RWPE1 (cell line): ENCODE measurements at regions not wholly inside any gene's neighbourhood (a gene's known extent, or its start where the extent isn't known, plus 50 kb on each side); places are given as distances from the start of the nearest gene placed in this dataset.

Experiments used
- CTCF ChIA-PET: fragments of 350-600 bp; sonication (Branson Sonifier 250); formaldehyde crosslinking; extraction: SDS; loops from one replicate; lab custom pipeline; 2021; lab: Yijun Ruan, JAX
- POLR2A ChIA-PET: fragments of 400-600 bp; formaldehyde crosslinking; extraction: SDS; loops from one replicate; lab custom pipeline; 2020; ENCODE audit warnings: antibody characterized with exemption; ENCODE audit not compliant: low non-redundant PET; lab: Yijun Ruan, JAX
- DNase-seq: peaks from one replicate; pipeline ENCODE4 v3.0.0; 2012; ENCODE audit warnings: low spot score
- H3K27ac ChIP-seq: fragments of 450-650 bp; 2 replicates; pipeline ENCODE4 v1.5.1; 2017
- CTCF ChIP-seq: fragments of 450-650 bp; conservative IDR thresholded peaks from 2 replicates; pipeline ENCODE4 v1.5.1; 2017; ENCODE audit warnings: low read depth, mild to moderate bottlenecking

DNA sequence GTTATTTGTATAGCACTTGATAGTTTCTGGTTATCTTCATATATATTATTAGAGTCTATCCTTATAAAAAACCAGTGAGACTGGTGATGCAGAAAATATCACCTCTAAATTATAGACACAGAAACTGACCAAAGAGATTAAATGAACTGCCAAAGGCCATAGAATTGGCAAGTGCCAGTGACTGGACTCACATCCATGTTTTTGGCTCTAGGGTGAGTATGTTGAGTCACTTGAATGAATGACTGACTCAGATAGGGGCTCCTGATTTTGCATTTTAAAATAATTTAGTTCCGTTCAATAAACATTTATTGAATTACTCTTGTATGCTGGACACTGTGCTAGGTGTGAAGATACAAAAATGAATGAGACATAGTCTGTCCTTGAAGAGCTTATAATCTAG is 70.7 kb downstream of the NR2F1 start:
- no peak overlapping the region for H3K27ac ChIP-seq
- no peak for TF ChIP-seq CTCF
- no peak for DNase-seq
- POLR2A ChIA-PET = no interaction called here
- CTCF ChIA-PET = no interaction called here

GRCh38 chr5:93649234-93649900 is 66.3 kb downstream of the NR2F1 start:
- ChIA-PET CTCF (interaction anchor here (0.6 kb wide), 1 partner anchor 1194 kb away, joined by 4 read pairs; no protein-coding TSS in a partner anchor), POLR2A (no interaction called here)
- no peak for DNase-seq
- H3K27ac ChIP-seq = no peak overlapping the region
- no peak for TF ChIP-seq CTCF

DNA sequence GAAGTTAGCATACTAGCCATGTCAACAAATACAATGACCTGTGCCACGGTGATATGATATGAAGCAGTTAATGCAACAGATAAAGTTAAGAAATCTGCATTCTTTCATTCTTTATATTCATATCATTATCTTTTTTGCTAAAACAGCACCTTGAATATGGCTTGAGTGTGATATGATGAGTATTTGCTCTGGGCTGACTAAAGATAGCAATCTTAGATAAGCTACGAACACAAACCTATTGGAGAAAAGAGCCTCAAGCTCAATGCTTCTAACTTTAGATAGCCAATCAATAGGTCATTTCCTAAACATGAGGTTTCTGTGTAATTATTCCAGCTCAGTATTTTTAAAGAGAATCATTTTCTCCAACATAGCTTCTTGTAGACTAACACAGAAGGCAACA is 61.7 kb downstream of the NR2F1 start:
- DNase-seq = no peak
- ChIA-PET CTCF (no interaction called here), POLR2A (no interaction called here)
- no peak overlapping the region for H3K27ac ChIP-seq
- TF ChIP-seq CTCF = no peak
